GM04504 (cell line): ENCODE measurements at regions not wholly inside any gene's neighbourhood (a gene's known extent, or its start where the extent isn't known, plus 50 kb on each side); places are given as distances from the start of the nearest gene placed in this dataset.

Experiments used
- DNase-seq: peaks from one replicate; pipeline ENCODE4 v3.0.0-alpha.2; 2012; ENCODE audit warnings: low read depth

- no peak for DNase-seq
These were observed 179.0 kb downstream of the ADGRA3 start for GRCh38 chr4:22336822-22337221.

GRCh38 chr4:22334155-22334554 lies 181.7 kb downstream of the ADGRA3 start:
- no peak for DNase-seq

GRCh38 chr4:22324422-22324821 lies 191.4 kb downstream of the ADGRA3 start:
- DNase-seq: no peak

- no peak for DNase-seq
These were observed 192.2 kb downstream of the ADGRA3 start for GRCh38 chr4:22323691-22324090.

GRCh38 chr4:22322996-22323395 lies 192.9 kb downstream of the ADGRA3 start:
- DNase-seq: no peak

GRCh38 chr4:22315628-22316027 lies 200.2 kb downstream of the ADGRA3 start:
- no peak for DNase-seq

- no peak for DNase-seq
These were observed 201.9 kb downstream of the ADGRA3 start for GRCh38 chr4:22313976-22314375.

GRCh38 chr4:22312113-22312512 lies 203.8 kb downstream of the ADGRA3 start:
- DNase-seq: no peak

GRCh38 chr4:22301253-22301652 lies 214.6 kb downstream of the ADGRA3 start:
- no peak for DNase-seq

GRCh38 chr4:22299678-22300077 lies 216.2 kb downstream of the ADGRA3 start:
- no peak for DNase-seq

- no peak for DNase-seq
These were observed 228.2 kb downstream of the ADGRA3 start for GRCh38 chr4:22287631-22288030.

- DNase-seq: no peak
These were observed 247.4 kb downstream of the ADGRA3 start for GRCh38 chr4:22268350-22269025.

GRCh38 chr4:22264261-22264660 lies 251.6 kb downstream of the ADGRA3 start:
- DNase-seq: no peak

GRCh38 chr4:22253431-22253830 lies 262.4 kb downstream of the ADGRA3 start:
- no peak for DNase-seq

GRCh38 chr4:22246847-22247246 lies 269.0 kb downstream of the ADGRA3 start:
- DNase-seq: no peak

- DNase-seq: no peak
These were observed 270.6 kb downstream of the ADGRA3 start for GRCh38 chr4:22245294-22245693.

- DNase-seq: no peak
These were observed 274.5 kb downstream of the ADGRA3 start for GRCh38 chr4:22241415-22241814.

GRCh38 chr4:22240814-22241213 lies 275.1 kb downstream of the ADGRA3 start:
- no peak for DNase-seq

GRCh38 chr4:22238742-22239141 lies 277.1 kb downstream of the ADGRA3 start:
- DNase-seq: no peak

- no peak for DNase-seq
These were observed 277.9 kb downstream of the ADGRA3 start for GRCh38 chr4:22237846-22238494.

GRCh38 chr4:22237155-22237751 lies 278.6 kb downstream of the ADGRA3 start:
- DNase-seq: no peak

- no peak for DNase-seq
These were observed 280.2 kb downstream of the ADGRA3 start for GRCh38 chr4:22235698-22236097.

- no peak for DNase-seq
These were observed 282.6 kb downstream of the ADGRA3 start for GRCh38 chr4:22233230-22233629.

GRCh38 chr4:22220965-22221364 lies 272.4 kb upstream of the KCNIP4 start:
- no peak for DNase-seq
